ENCODE measurements at regions not wholly inside any gene's neighbourhood (a gene's known extent, or its start where the extent isn't known, plus 50 kb on each side); places are given as distances from the start of the nearest gene placed in this dataset.

- peaks cover 1% of the 10 kb centered on the region for H3K9me3 ChIP-seq (ENCODE audit: control insufficient read depth, low read length)
- H3K27ac ChIP-seq (ENCODE audit: low read depth in 1 of 2, low read length in 2 of 2), result no peak overlapping the region
- 66 to 77% methylated on average over 2 of the region's 2 CpGs for WGBS, 2 donors
- no peaks in the 10 kb centered on the region for H3K27me3 ChIP-seq (ENCODE audit: control insufficient read depth in 1 of 2, insufficient read depth in 2 of 2, low read length in 1 of 2)
- intact Hi-C loops (cut with DNase I), result no loop called here
- ATAC-seq (ENCODE audit: low FRiP score) (peak; percentile 26), DNase-seq (no peak)
- peaks cover 0 to 2% of the 10 kb centered on the region in 2 donors for H3K4me1 ChIP-seq (ENCODE audit: control insufficient read depth in 1 of 2, insufficient read depth in 2 of 2, low read length in 2 of 2)
- no peak overlapping the region for H3K4me3 ChIP-seq (ENCODE audit: low read length in 2 of 2)
- H3K36me3 ChIP-seq (ENCODE audit: control insufficient read depth in 1 of 2, insufficient read depth in 2 of 2, low read length in 1 of 2), result no peaks in the 10 kb centered on the region
Measured at GRCh38 chr9:8014997-8015682, 215.6 kb upstream of the DMAC1 start.

- H3K4me1 ChIP-seq (ENCODE audit: control insufficient read depth in 1 of 2, insufficient read depth in 2 of 2, low read length in 2 of 2), result peaks cover 0 to 2% of the 10 kb centered on the region in 2 donors
- WGBS, 2 donors, result 66 to 78% methylated on average over 6 of the region's 6 CpGs
- no peaks in the 10 kb centered on the region for H3K36me3 ChIP-seq (ENCODE audit: control insufficient read depth in 1 of 2, insufficient read depth in 2 of 2, low read length in 1 of 2)
- H3K27ac ChIP-seq (ENCODE audit: low read depth in 1 of 2, low read length in 2 of 2), result no peak overlapping the region
- no peak for ATAC-seq (ENCODE audit: low FRiP score)
- no peaks in the 10 kb centered on the region for H3K27me3 ChIP-seq (ENCODE audit: control insufficient read depth in 1 of 2, insufficient read depth in 2 of 2, low read length in 1 of 2)
- no peak for DNase-seq
- no peak overlapping the region for H3K4me3 ChIP-seq (ENCODE audit: low read length in 2 of 2)
- peaks cover 1% of the 10 kb centered on the region for H3K9me3 ChIP-seq (ENCODE audit: control insufficient read depth, low read length)
- intact Hi-C loops (cut with DNase I), result no loop called here
Measured at GRCh38 chr9:8012986-8013385, 213.4 kb upstream of the DMAC1 start.

DNA sequence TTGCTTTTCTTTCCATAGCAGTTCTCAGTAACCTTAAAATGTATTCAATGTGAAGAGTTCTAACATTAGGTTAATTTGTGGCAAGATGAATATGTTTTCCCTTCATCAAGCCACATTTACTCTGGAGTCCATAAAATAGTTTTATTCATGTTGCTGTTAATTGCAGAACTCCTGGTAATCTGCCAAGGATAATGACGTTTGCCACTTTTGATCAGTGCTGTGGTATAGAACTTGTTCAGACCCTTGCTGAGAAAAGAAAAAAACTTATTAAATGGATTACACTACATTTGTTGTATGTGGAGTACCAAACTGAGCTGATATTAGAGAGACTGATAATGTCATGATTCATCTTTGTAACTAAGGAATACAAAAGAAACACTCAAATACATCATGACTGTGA, 212.4 kb upstream of the DMAC1 start:
- peaks cover 4% of the 10 kb centered on the region for H3K9me3 ChIP-seq (ENCODE audit: control insufficient read depth, low read length)
- peaks cover 0 to 2% of the 10 kb centered on the region in 2 donors for H3K4me1 ChIP-seq (ENCODE audit: control insufficient read depth in 1 of 2, insufficient read depth in 2 of 2, low read length in 2 of 2)
- H3K4me3 ChIP-seq (ENCODE audit: low read length in 2 of 2), result no peak overlapping the region
- WGBS, 2 donors, result 18 to 35% methylated on average over 1 of the region's 1 CpG
- DNase-seq (no peak), ATAC-seq (ENCODE audit: low FRiP score) (no peak)
- intact Hi-C loops (cut with DNase I), result no loop called here
- H3K27ac ChIP-seq (ENCODE audit: low read depth in 1 of 2, low read length in 2 of 2), result no peak overlapping the region
- no peaks in the 10 kb centered on the region for H3K27me3 ChIP-seq (ENCODE audit: control insufficient read depth in 1 of 2, insufficient read depth in 2 of 2, low read length in 1 of 2)
- no peaks in the 10 kb centered on the region for H3K36me3 ChIP-seq (ENCODE audit: control insufficient read depth in 1 of 2, insufficient read depth in 2 of 2, low read length in 1 of 2)

DNA sequence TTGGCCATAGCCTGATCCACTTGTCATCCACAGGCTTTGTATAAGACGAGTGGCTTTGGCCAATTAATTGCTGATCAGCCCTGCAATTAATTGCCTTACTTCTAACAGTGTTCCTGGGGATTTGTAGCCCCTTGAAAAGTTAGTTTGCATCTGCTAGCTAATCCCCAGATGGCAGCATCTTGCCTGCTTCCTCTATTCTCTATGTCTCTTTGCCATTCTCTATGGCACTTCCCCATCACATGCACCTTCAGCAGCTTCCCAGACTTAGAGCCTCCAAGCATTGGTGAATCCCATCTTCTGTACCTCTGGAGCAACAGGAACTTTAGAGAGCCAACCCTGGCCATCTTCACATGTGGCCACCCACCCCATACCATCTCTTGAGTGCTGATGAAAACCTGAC, 197.0 kb upstream of the DMAC1 start:
- no peak overlapping the region for H3K4me3 ChIP-seq (ENCODE audit: low read length in 2 of 2)
- no peak overlapping the region for H3K27ac ChIP-seq (ENCODE audit: low read depth in 1 of 2, low read length in 2 of 2)
- no peaks in the 10 kb centered on the region for H3K9me3 ChIP-seq (ENCODE audit: control insufficient read depth, low read length)
- DNase-seq (no peak), ATAC-seq (ENCODE audit: low FRiP score) (no peak)
- no peaks in the 10 kb centered on the region for H3K36me3 ChIP-seq (ENCODE audit: control insufficient read depth in 1 of 2, insufficient read depth in 2 of 2, low read length in 1 of 2)
- H3K4me1 ChIP-seq (ENCODE audit: control insufficient read depth in 1 of 2, insufficient read depth in 2 of 2, low read length in 2 of 2), result no peaks in the 10 kb centered on the region
- H3K27me3 ChIP-seq (ENCODE audit: control insufficient read depth in 1 of 2, insufficient read depth in 2 of 2, low read length in 1 of 2), result no peaks in the 10 kb centered on the region
- intact Hi-C loops (cut with DNase I), result no loop called here
- WGBS, 2 donors, result 96% methylated on average over 1 of the region's 1 CpG

GRCh38 chr9:7988644-7989280, 189.2 kb upstream of the DMAC1 start:
- ATAC-seq (ENCODE audit: low FRiP score), result no peak
- H3K4me3 ChIP-seq (ENCODE audit: low read length in 2 of 2), result no peak overlapping the region
- no peaks in the 10 kb centered on the region for H3K36me3 ChIP-seq (ENCODE audit: control insufficient read depth in 1 of 2, insufficient read depth in 2 of 2, low read length in 1 of 2)
- no peaks in the 10 kb centered on the region for H3K4me1 ChIP-seq (ENCODE audit: control insufficient read depth in 1 of 2, insufficient read depth in 2 of 2, low read length in 2 of 2)
- H3K27ac ChIP-seq (ENCODE audit: low read depth in 1 of 2, low read length in 2 of 2), result no peak overlapping the region
- no peaks in the 10 kb centered on the region for H3K9me3 ChIP-seq (ENCODE audit: control insufficient read depth, low read length)
- intact Hi-C loops (cut with DNase I), result loop anchor here in 1 of 2 donors (10.0 kb wide), 1 partner anchor 64 kb away; no protein-coding TSS in a partner anchor
- 84 to 86% methylated on average over 1 of the region's 1 CpG for WGBS, 2 donors
- H3K27me3 ChIP-seq (ENCODE audit: control insufficient read depth in 1 of 2, insufficient read depth in 2 of 2, low read length in 1 of 2), result no peaks in the 10 kb centered on the region
- DNase-seq, result no peak

DNA sequence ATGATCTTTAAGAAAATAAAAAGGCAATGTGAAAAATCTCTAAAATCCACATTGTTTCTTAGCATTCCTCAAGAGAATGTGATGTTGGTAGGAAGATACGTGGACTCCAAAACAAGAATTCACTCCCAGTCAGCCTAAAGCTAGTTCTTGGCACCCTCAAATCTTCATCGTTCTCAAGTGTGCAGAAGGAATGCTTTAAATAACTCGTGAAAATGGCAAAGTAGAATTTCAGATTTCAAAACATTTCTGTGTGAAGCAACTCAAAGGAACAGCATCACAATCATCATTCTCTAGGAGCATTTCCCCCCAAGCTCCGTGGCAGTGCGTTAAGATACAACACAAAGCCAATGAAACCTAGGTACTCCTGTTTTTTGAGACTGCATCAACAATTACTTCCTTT, 185.1 kb upstream of the DMAC1 start:
- H3K4me1 ChIP-seq (ENCODE audit: control insufficient read depth in 1 of 2, insufficient read depth in 2 of 2, low read length in 2 of 2), result no peaks in the 10 kb centered on the region
- ATAC-seq (ENCODE audit: low FRiP score) (no peak), DNase-seq (no peak)
- 12 to 13% methylated on average over 5 of the region's 5 CpGs for WGBS, 2 donors
- intact Hi-C loops (cut with DNase I), result loop anchor here in 1 of 2 donors (10.0 kb wide), 1 partner anchor 60 kb away; no protein-coding TSS in a partner anchor
- no peaks in the 10 kb centered on the region for H3K9me3 ChIP-seq (ENCODE audit: control insufficient read depth, low read length)
- no peak overlapping the region for H3K27ac ChIP-seq (ENCODE audit: low read depth in 1 of 2, low read length in 2 of 2)
- no peaks in the 10 kb centered on the region for H3K36me3 ChIP-seq (ENCODE audit: control insufficient read depth in 1 of 2, insufficient read depth in 2 of 2, low read length in 1 of 2)
- no peaks in the 10 kb centered on the region for H3K27me3 ChIP-seq (ENCODE audit: control insufficient read depth in 1 of 2, insufficient read depth in 2 of 2, low read length in 1 of 2)
- no peak overlapping the region for H3K4me3 ChIP-seq (ENCODE audit: low read length in 2 of 2)

- H3K9me3 ChIP-seq (ENCODE audit: control insufficient read depth, low read length), result no peaks in the 10 kb centered on the region
- WGBS, 2 donors, result 53 to 72% methylated on average over 2 of the region's 2 CpGs
- no peak for DNase-seq
Measured at GRCh38 chr9:7984203-7984602, 184.6 kb upstream of the DMAC1 start.

DNA sequence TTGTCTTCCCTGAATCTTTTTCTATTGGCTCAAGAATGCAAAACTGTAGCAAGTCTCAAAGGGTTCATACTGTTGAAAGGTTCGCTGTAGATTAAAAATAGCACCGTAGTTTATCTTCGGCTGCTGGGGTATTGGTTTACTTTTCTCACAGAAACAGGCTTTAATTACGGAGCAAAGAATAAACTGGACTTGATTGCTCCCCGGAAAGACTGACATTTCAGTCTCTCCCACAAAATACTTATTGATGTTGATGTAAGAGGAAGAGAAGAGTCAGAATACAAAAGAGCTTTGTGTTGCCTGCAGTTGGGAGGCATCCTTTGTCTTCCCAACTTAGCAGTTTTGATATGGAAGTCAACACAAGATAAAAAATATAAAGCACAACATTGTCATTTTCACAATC, 183.9 kb upstream of the DMAC1 start:
- DNase-seq (no peak), ATAC-seq (ENCODE audit: low FRiP score) (no peak)
- Histone ChIP-seq H3K4me1 (ENCODE audit: control insufficient read depth in 1 of 2, insufficient read depth in 2 of 2, low read length in 2 of 2) (no peaks in the 10 kb centered on the region), H3K4me3 (ENCODE audit: low read length in 2 of 2) (no peak overlapping the region), H3K27ac (ENCODE audit: low read depth in 1 of 2, low read length in 2 of 2) (no peak overlapping the region), H3K27me3 (ENCODE audit: control insufficient read depth in 1 of 2, insufficient read depth in 2 of 2, low read length in 1 of 2) (no peaks in the 10 kb centered on the region), H3K9me3 (ENCODE audit: control insufficient read depth, low read length) (no peaks in the 10 kb centered on the region), H3K36me3 (ENCODE audit: control insufficient read depth in 1 of 2, insufficient read depth in 2 of 2, low read length in 1 of 2) (no peaks in the 10 kb centered on the region)
- intact Hi-C loops (cut with DNase I), result loop anchor here in 1 of 2 donors (10.0 kb wide), 1 partner anchor 59 kb away; no protein-coding TSS in a partner anchor
- WGBS, 2 donors, result 10 to 18% methylated on average over 5 of the region's 5 CpGs

More at GRCh38 chr9:7984203-7984602, 184.6 kb upstream of the DMAC1 start:
- Histone ChIP-seq H3K4me1 (ENCODE audit: control insufficient read depth in 1 of 2, insufficient read depth in 2 of 2, low read length in 2 of 2) (no peaks in the 10 kb centered on the region), H3K27ac (ENCODE audit: low read depth in 1 of 2, low read length in 2 of 2) (no peak overlapping the region), H3K36me3 (ENCODE audit: control insufficient read depth in 1 of 2, insufficient read depth in 2 of 2, low read length in 1 of 2) (no peaks in the 10 kb centered on the region), H3K27me3 (ENCODE audit: control insufficient read depth in 1 of 2, insufficient read depth in 2 of 2, low read length in 1 of 2) (no peaks in the 10 kb centered on the region), H3K4me3 (ENCODE audit: low read length in 2 of 2) (no peak overlapping the region)
- ATAC-seq (ENCODE audit: low FRiP score), result no peak
- intact Hi-C loops (cut with DNase I), result loop anchor here in 1 of 2 donors (10.0 kb wide), 1 partner anchor 59 kb away; no protein-coding TSS in a partner anchor

- ATAC-seq (ENCODE audit: low FRiP score) (no peak), DNase-seq (no peak)
- intact Hi-C loops (cut with DNase I), result loop anchor here in 1 of 2 donors (10.0 kb wide), 1 partner anchor 58 kb away; no protein-coding TSS in a partner anchor
- no peaks in the 10 kb centered on the region for H3K27me3 ChIP-seq (ENCODE audit: control insufficient read depth in 1 of 2, insufficient read depth in 2 of 2, low read length in 1 of 2)
- no peak overlapping the region for H3K27ac ChIP-seq (ENCODE audit: low read depth in 1 of 2, low read length in 2 of 2)
- WGBS, 2 donors, result 92 to 94% methylated on average over 4 of the region's 4 CpGs
- no peak overlapping the region for H3K4me3 ChIP-seq (ENCODE audit: low read length in 2 of 2)
- no peaks in the 10 kb centered on the region for H3K4me1 ChIP-seq (ENCODE audit: control insufficient read depth in 1 of 2, insufficient read depth in 2 of 2, low read length in 2 of 2)
- no peaks in the 10 kb centered on the region for H3K36me3 ChIP-seq (ENCODE audit: control insufficient read depth in 1 of 2, insufficient read depth in 2 of 2, low read length in 1 of 2)
- no peaks in the 10 kb centered on the region for H3K9me3 ChIP-seq (ENCODE audit: control insufficient read depth, low read length)
Measured at GRCh38 chr9:7982907-7983306, 183.3 kb upstream of the DMAC1 start.
